Smooth muscle cell of the brain vasculature (primary cell): ENCODE measurements at regions not wholly inside any gene's neighbourhood (a gene's known extent, or its start where the extent isn't known, plus 50 kb on each side); places are given as distances from the start of the nearest gene placed in this dataset.

Experiments
- DNase-seq: peaks from one replicate; pipeline ENCODE4 v3.0.0-alpha.2; 2012; ENCODE audit warnings: low read depth, low spot score

GRCh38 chr7:79872176-79872575 is 262.5 kb upstream of the GNAI1 start:
- DNase-seq: no peak

DNA sequence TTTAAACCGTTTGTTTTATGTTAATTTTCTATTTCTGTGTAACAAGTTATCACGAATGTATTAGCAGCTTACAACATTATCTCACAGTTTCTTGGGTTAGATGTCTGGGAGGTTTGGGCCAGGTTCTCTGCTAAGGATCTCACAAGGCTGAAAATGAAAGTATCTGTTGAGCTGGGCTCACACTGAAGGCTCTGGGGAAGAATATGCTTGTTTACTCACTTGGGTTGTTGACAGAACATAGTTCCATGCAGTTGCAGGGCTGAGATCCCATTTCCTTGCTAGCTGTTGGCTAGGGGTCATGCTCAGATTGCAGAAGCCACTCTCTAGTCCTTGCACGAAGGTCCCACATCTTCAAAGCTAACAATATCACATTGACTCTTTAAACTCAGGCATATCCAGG is 266.6 kb upstream of the GNAI1 start:
- no peak for DNase-seq

DNA sequence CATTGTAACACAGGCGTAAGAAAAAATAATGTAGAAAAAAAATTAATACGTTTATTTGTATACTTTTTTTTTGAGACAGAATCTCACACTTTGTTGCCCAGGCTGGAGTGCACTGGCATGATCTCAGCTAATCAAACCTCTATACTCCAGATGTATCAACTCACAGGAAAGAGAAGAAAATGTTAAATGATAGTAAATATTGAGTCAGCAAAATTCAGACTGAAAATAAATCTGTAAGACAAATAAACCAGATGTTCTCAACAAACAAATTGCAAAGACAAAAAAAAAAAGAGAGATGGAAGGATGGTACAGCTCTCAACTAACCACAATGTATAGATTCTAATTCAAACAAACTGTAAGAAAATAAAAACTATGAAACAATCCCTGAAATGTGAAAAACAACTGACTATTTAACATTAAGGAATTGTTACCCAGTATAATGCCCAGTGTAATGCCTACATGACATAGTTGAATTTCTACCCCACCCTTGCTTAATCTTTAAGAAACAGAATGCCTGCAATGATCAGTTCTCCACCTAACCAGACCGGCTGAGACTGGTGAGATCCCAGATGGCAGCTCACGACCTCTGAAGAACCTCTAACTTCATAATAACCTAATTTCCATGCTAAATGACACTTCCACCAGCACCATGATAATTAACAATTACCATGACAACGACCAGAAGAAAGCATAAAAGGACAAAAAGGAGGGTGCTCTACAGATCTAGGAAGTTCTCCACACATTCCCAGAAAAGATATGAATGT is 272.0 kb upstream of the GNAI1 start:
- DNase-seq: no peak

DNA sequence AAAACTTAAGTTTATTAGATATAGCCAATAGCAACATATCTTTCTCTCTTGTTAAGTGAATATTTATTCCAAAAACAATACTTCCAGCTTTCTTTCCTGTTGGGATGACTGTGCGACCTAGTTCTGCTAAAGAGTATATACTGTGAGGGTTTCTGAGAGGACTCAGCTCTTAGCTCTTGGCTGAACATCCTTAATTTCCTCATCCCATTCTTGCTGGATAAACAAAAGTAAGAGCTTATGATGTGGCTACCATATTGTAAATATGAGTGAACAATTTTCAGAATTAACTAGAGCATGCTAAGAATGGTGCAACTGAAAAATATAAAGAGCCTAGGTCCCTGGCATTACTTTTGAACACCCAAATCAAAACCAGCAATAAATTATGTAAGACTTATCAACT is 279.5 kb upstream of the GNAI1 start:
- DNase-seq: no peak

DNA sequence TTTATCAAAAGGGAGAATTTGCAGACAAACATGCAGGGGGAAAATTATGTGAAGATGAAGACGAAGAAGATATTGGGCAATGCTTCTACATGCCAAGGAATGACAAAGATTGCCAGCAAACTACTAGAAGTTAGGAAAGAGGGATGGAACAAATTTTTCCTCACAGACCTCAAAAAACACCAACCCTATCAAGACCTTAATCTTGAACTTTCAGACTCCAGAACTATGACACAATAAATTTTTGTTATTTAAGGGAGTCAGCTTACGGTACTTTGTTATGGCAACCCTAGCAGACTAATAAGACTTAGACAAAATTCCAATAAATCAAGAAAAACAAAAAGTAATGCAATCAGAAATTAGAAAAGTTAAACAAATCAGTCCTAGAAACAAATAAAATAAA is 280.0 kb upstream of the GNAI1 start:
- no peak for DNase-seq

DNA sequence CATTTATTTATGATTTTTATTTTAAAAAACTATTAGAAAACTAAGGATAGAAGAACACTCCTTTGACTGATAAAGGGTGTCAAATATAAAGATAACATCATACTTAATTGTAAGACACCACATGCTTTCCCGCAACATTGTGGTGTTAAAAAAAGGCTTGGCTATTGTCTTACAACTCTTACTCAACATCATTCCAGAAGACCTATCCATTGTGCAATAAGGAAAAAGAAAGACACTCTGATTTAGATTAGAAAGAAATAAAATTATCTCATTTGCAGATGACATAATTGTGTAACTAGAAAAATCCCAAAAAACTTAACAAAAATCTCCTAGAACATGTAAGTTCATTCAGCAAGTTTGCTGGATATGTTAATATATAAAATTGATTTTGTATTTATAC is 296.7 kb upstream of the GNAI1 start:
- no peak for DNase-seq

GRCh38 chr7:79833616-79834015 is 301.0 kb upstream of the GNAI1 start:
- no peak for DNase-seq

GRCh38 chr7:79828866-79829265 is 305.8 kb upstream of the GNAI1 start:
- DNase-seq: no peak

DNA sequence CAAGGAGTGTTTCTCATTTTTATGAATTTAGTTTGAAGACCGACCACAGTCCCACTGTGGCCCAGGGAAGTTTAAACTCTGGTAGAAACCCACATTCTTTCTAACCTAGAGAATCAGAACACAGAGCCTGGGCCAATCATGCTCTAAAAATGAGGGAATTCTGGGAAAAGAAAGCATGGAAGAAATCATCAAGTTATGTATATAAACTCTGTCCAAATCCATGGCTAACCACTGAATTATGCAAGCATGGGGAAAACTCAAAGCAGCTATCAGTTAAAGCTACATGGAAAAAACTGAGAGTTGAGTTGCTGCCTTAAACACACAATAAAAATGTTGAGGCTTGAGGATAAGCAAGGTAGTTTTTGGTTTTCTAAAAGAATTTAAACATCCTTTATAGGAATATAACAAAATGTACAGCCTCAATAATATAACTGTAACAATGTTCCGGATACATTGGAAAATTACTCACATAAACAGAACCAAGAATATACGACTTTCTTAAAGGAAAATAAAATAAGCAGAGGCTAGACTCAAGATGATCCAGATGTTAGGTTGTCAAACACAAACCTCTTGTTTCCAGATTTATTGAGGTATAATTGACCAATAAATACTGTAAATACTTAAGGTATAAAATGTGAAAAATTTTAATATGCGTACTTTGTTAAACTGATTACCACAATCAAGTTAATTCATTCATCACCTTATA is 311.2 kb upstream of the GNAI1 start:
- DNase-seq: no peak

- no peak for DNase-seq
Measured at GRCh38 chr7:79822620-79823240, 311.9 kb upstream of the GNAI1 start.

GRCh38 chr7:79820387-79820786 is 314.2 kb upstream of the GNAI1 start:
- DNase-seq: peak; percentile 75

- DNase-seq: no peak
Measured at GRCh38 chr7:79810916-79811315, 323.7 kb upstream of the GNAI1 start.

DNA sequence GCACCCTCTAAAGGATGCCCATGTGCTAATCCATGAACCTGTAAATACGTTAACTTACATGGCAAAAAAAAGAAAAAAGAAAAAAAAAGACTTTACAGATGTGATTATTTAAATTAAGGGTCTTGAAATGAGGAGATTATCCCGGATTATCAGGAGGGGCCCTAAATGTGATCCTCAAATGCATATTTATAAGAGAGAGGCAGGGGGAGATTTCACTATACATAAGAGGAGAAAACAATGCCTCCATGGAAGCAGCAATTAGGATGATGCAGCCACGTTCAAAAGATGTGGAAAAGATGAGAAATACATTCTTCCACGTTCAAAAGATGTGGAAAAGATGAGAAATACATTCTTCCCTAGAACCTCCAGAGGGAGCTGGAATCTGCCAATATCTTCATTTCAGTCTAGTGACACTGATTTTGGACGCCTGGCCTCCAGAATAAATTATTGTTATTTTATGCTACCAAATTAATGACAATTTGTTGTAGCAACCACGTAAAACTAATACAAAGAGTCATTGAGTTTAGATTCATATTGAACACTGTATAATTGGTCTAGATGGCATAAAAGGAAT is 328.4 kb upstream of the GNAI1 start:
- no peak for DNase-seq

DNA sequence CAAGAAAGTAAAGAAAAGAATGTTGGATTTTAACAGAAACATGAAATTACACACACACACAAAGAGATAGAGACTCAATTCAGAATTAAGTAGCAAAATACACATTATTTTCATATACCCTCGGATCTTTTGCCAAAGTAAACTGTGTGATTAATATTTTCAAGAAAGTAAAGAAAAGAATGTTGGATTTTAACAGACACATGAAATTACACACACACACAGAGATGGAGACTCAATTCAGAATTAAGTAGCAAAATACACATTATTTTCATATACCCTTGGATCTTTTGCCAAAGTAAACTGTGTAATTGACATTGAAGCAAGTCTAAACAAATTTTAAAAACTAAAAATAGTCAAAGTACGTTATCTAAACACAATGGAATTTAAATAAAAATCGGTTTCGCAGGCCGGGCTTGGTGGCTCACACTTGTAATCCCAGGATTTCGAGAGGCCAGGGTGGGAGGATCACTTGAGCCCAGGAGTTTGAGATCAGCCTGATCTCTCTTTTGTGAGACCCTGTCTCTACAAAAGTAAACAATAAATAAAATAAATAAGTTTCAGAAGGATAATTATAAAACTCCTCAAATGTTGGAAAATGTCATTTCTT is 337.3 kb upstream of the MAGI2 start:
- DNase-seq: no peak

GRCh38 chr7:79789584-79790345 is 336.3 kb upstream of the MAGI2 start:
- no peak for DNase-seq

DNA sequence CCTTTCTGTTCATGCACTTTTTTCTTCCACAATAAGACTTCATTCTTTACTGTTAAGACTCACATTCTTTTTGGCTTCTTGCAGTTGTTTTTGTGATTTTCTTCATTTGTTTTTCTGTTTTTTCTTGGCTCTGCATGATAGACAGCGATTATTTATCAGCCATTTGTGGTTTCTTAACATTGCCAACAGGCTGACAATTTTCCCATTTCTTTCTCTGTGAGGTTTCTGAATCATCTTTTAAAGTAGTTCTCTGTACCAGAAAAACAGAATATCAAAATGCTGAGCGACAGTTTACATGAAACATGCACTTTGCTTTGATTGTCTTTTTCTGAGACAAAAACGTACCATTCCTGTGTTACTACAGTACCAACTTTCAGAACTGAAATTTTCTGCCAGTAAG is 334.2 kb upstream of the MAGI2 start:
- no peak for DNase-seq

GRCh38 chr7:79787096-79787495 is 333.6 kb upstream of the MAGI2 start:
- no peak for DNase-seq

- DNase-seq: no peak
Measured at GRCh38 chr7:79786187-79786586, 332.7 kb upstream of the MAGI2 start.

- DNase-seq: no peak
Measured at GRCh38 chr7:79785556-79785955, 332.1 kb upstream of the MAGI2 start.

- no peak for DNase-seq
Measured at GRCh38 chr7:79782906-79783305, 329.4 kb upstream of the MAGI2 start.

GRCh38 chr7:79782256-79782655 is 328.8 kb upstream of the MAGI2 start:
- DNase-seq: no peak
